Mesendoderm (in vitro differentiated cells): ENCODE measurements at regions not wholly inside any gene's neighbourhood (a gene's known extent, or its start where the extent isn't known, plus 50 kb on each side); places are given as distances from the start of the nearest gene placed in this dataset.
"Not testable (repeated sequence)": the region's sequence is repeated elsewhere in the genome, so short reads cannot be mapped to it uniquely, and the experiment has no call there.

Experiments
- DNase-seq: peaks from one replicate; pipeline ENCODE4 v3.0.0; 2013
- H2AK5ac ChIP-seq: 2 replicates; pipeline ENCODE4 v1.6.1; 2013; ENCODE audit warnings: low read length, inconsistent platforms
- H2BK120ac ChIP-seq: 2 replicates; pipeline ENCODE4 v1.6.1; 2013; ENCODE audit warnings: low read depth, mild to moderate bottlenecking, low read length, moderate library complexity, mixed read lengths
- H2BK15ac ChIP-seq: replicated peaks from 2 replicates; pipeline ENCODE4 v1.6.1; 2013; ENCODE audit warnings: low read depth, mild to moderate bottlenecking, moderate library complexity
- H2BK5ac ChIP-seq: 2 replicates; pipeline ENCODE4 v1.6.1; 2013; ENCODE audit warnings: low read length, inconsistent platforms
- H3K18ac ChIP-seq: 2 replicates; pipeline ENCODE4 v1.6.1; 2013; ENCODE audit warnings: mild to moderate bottlenecking, low read length, mixed read lengths
- H3K23ac ChIP-seq: one replicate; pipeline ENCODE4 v1.6.1; 2013; ENCODE audit warnings: low read length
- H3K27ac ChIP-seq: 2 replicates; pipeline ENCODE4 v1.5.1; 2013; ENCODE audit warnings: low read depth, mild to moderate bottlenecking, inconsistent platforms, low read length, moderate library complexity
- H3K27me3 ChIP-seq: 2 replicates; pipeline ENCODE4 v1.6.1; 2013; ENCODE audit warnings: low read length, control low read depth, mild to moderate bottlenecking, inconsistent platforms; ENCODE audit not compliant: insufficient read depth, poor library complexity
- H3K36me3 ChIP-seq: 2 replicates; pipeline ENCODE4 v1.6.1; 2013; ENCODE audit warnings: low read length, inconsistent platforms; ENCODE audit not compliant: control insufficient read depth, insufficient read depth
- H3K4ac ChIP-seq: one replicate; pipeline ENCODE4 v1.6.1; 2013; ENCODE audit warnings: low read depth, mild to moderate bottlenecking, low read length, moderate library complexity
- H3K4me1 ChIP-seq: 2 replicates; pipeline ENCODE4 v1.6.1; 2013; ENCODE audit warnings: low read depth, low read length, inconsistent platforms; ENCODE audit not compliant: control insufficient read depth
- H3K4me2 ChIP-seq: 2 replicates; pipeline ENCODE4 v1.6.1; 2013; ENCODE audit warnings: low read length
- H3K4me3 ChIP-seq: 2 replicates; pipeline ENCODE4 v1.5.1; 2013; ENCODE audit warnings: mild to moderate bottlenecking, low read length
- H3K56ac ChIP-seq: one replicate; pipeline ENCODE4 v1.6.1; 2013; ENCODE audit warnings: low read length
- H3K79me1 ChIP-seq: 2 replicates; pipeline ENCODE4 v1.6.1; 2013; ENCODE audit warnings: low read length, inconsistent platforms
- H3K79me2 ChIP-seq: 2 replicates; pipeline ENCODE4 v1.6.1; 2013; ENCODE audit warnings: mild to moderate bottlenecking, low read length; ENCODE audit not compliant: control insufficient read depth, insufficient read depth
- H3K9ac ChIP-seq: 2 replicates; pipeline ENCODE4 v1.6.1; 2013; ENCODE audit warnings: low read length, inconsistent platforms
- H4K5ac ChIP-seq: one replicate; pipeline ENCODE4 v1.6.1; 2013; ENCODE audit warnings: low read length
- H4K8ac ChIP-seq: one replicate; pipeline ENCODE4 v1.6.1; 2013; ENCODE audit warnings: low read depth, mild to moderate bottlenecking, control low read depth, low read length, moderate library complexity
- WGBS: extraction: QIAGEN DNeasy Blood & Tissue Kit; methylation state at CpG from one replicate; pipeline ENCODE4 v1.1.7; 2013; ENCODE audit warnings: low lambda C conversion rate, missing lambda C conversion rate; ENCODE audit not compliant: insufficient coverage; ENCODE audit errors: extremely low coverage; 5-methylcytosine and 5-hydroxymethylcytosine counted together

DNA sequence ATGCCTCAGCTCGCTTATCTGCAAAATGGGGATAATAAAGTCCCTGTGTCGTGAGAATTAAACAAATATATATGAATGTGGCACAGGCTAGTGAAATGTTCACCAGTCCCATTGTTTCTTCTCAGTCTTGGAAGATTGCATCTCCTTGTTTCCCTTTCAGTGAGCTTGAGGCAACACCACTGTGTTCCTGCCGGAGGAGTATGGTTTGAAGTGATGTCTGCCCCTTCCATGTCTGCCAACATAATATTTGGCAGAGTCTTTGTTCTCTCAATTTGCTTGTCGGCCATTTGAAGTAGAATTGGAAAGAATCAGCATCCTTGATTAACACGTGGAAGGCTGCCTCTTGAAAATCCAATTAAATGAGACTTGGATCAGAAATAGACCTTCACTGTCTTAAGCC is 1088.5 kb upstream of the INTU start:
- Histone ChIP-seq H2AK5ac (no peak overlapping the region), H3K4ac (no peak overlapping the region), H3K27me3 (no peaks in the 10 kb centered on the region), H3K4me1 (no peaks in the 10 kb centered on the region), H3K18ac (no peak overlapping the region), H3K56ac (no peak overlapping the region), H2BK5ac (no peak overlapping the region), H3K79me1 (no peaks in the 10 kb centered on the region), H4K5ac (no peak overlapping the region), H3K36me3 (no peaks in the 10 kb centered on the region), H3K4me3 (no peak overlapping the region), H3K23ac (no peak overlapping the region), H2BK120ac (no peak overlapping the region), H3K79me2 (no peaks in the 10 kb centered on the region), H3K4me2 (no peak overlapping the region), H4K8ac (no peak overlapping the region), H3K9ac (no peak overlapping the region), H2BK15ac (no peak overlapping the region), H3K27ac (no peak overlapping the region)
- no peak for DNase-seq
- WGBS, result no CpG with 5 or more reads among the region's 5 CpGs

GRCh38 chr4:126546197-126546596 is 1086.6 kb upstream of the INTU start:
- not testable (repeated sequence) for H3K36me3 ChIP-seq, H3K56ac ChIP-seq, H3K4ac ChIP-seq, H3K4me2 ChIP-seq, H2AK5ac ChIP-seq, H4K8ac ChIP-seq, H2BK15ac ChIP-seq, H3K23ac ChIP-seq, H4K5ac ChIP-seq, H3K79me1 ChIP-seq, H3K27me3 ChIP-seq, H3K4me1 ChIP-seq, H3K18ac ChIP-seq, H3K4me3 ChIP-seq, H3K27ac ChIP-seq, H2BK5ac ChIP-seq, H3K9ac ChIP-seq, H3K79me2 ChIP-seq, H2BK120ac ChIP-seq, DNase-seq
- no CpG with 5 or more reads among the region's 10 CpGs for WGBS

DNA sequence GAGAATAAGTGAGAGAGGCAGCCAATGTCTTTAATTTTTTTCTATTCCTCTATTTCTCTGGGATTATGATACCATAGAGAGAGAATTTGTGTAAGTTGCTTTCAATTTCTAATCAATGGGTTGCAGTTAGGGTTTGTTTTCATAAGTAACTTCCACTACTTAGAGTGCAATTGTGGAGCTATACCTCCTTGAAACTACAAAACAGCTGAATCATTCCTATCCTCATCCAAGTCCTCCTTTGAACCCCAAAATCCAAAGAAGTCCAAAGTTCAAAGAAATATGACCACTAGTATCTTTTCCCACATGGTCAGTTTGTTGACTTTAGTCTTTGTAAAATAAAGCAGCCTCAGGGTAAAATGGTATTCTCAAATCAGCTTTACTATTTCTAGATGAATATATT is 1085.4 kb upstream of the INTU start:
- no peaks in the 10 kb centered on the region for H3K4me1 ChIP-seq
- no peak overlapping the region for H3K27ac ChIP-seq
- H3K27me3 ChIP-seq, result no peaks in the 10 kb centered on the region
- no peaks in the 10 kb centered on the region for H3K79me2 ChIP-seq
- no peak overlapping the region for H3K4ac ChIP-seq
- no peak overlapping the region for H3K18ac ChIP-seq
- no peak overlapping the region for H2BK120ac ChIP-seq
- H2AK5ac ChIP-seq, result no peak overlapping the region
- no peak overlapping the region for H3K4me3 ChIP-seq
- no peak overlapping the region for H2BK5ac ChIP-seq
- no peaks in the 10 kb centered on the region for H3K79me1 ChIP-seq
- no peak for DNase-seq
- no peaks in the 10 kb centered on the region for H3K36me3 ChIP-seq
- no peak overlapping the region for H3K56ac ChIP-seq
- H3K4me2 ChIP-seq, result no peak overlapping the region
- H3K23ac ChIP-seq, result no peak overlapping the region
- H3K9ac ChIP-seq, result no peak overlapping the region
- H4K8ac ChIP-seq, result no peak overlapping the region
- no peak overlapping the region for H4K5ac ChIP-seq
- H2BK15ac ChIP-seq, result no peak overlapping the region

DNA sequence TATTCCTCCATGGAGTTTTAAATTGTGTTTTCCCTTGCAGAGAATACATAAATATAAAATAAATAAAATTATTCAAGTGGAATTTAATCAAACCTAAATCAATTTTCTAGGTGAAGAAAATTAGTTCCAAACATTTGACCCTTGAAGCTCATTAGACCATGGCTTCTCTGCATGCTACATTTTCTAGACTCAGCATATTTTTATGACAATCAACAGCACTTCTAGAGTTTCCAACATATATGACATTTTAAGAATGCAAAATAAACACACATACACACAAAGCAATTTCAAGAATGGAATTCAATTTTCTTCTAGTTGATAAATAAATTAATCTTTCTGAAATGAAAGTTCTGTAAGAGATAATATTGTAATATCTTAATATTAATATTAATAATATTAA is 1083.9 kb upstream of the INTU start:
- H3K4me2 ChIP-seq, result no peak overlapping the region
- no peak overlapping the region for H2BK15ac ChIP-seq
- H3K23ac ChIP-seq, result no peak overlapping the region
- no peak overlapping the region for H3K27ac ChIP-seq
- no peak overlapping the region for H3K18ac ChIP-seq
- H3K4ac ChIP-seq, result no peak overlapping the region
- H2BK120ac ChIP-seq, result no peak overlapping the region
- no peaks in the 10 kb centered on the region for H3K79me1 ChIP-seq
- no peak overlapping the region for H4K5ac ChIP-seq
- H3K4me3 ChIP-seq, result no peak overlapping the region
- no peaks in the 10 kb centered on the region for H3K27me3 ChIP-seq
- H2BK5ac ChIP-seq, result no peak overlapping the region
- no peak overlapping the region for H4K8ac ChIP-seq
- H3K56ac ChIP-seq, result no peak overlapping the region
- no peak overlapping the region for H2AK5ac ChIP-seq
- no peak overlapping the region for H3K9ac ChIP-seq
- no peaks in the 10 kb centered on the region for H3K79me2 ChIP-seq
- no peaks in the 10 kb centered on the region for H3K4me1 ChIP-seq
- DNase-seq, result no peak
- no peaks in the 10 kb centered on the region for H3K36me3 ChIP-seq

DNA sequence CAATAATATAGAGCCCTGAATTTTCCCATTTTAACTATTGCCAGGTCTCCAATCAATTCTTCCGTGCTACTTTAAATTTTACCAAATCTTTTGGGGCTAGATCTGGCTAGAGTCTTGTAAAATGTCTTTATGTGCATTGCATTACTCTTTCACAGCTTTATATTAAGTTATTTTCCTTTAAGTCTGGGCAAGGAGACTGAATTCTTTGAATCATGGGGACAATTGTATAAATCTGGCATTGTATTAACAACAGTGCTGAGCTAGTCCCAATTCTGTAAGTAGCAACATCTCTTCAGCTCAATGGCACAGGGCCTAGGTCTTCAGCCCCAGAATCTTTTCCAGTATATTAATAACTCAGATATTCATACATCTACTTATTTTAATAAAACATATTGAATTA is 1080.4 kb upstream of the INTU start:
- Histone ChIP-seq H4K8ac (no peak overlapping the region), H3K27me3 (no peaks in the 10 kb centered on the region), H3K4me1 (no peaks in the 10 kb centered on the region), H3K9ac (no peak overlapping the region), H4K5ac (no peak overlapping the region), H3K4me2 (no peak overlapping the region), H3K56ac (no peak overlapping the region), H2BK5ac (no peak overlapping the region), H2AK5ac (no peak overlapping the region), H2BK120ac (no peak overlapping the region), H3K79me1 (no peaks in the 10 kb centered on the region), H3K4me3 (no peak overlapping the region), H3K4ac (no peak overlapping the region), H3K79me2 (no peaks in the 10 kb centered on the region), H3K36me3 (no peaks in the 10 kb centered on the region), H3K18ac (no peak overlapping the region), H2BK15ac (no peak overlapping the region), H3K27ac (no peak overlapping the region), H3K23ac (no peak overlapping the region)
- no peak for DNase-seq
- WGBS, result no CpG with 5 or more reads among the region's 1 CpG

- Histone ChIP-seq H3K36me3 (no peaks in the 10 kb centered on the region), H3K79me2 (no peaks in the 10 kb centered on the region), H3K4me3 (no peak overlapping the region), H3K4me1 (no peaks in the 10 kb centered on the region), H3K18ac (no peak overlapping the region), H3K23ac (no peak overlapping the region), H2BK15ac (no peak overlapping the region), H2AK5ac (no peak overlapping the region), H3K9ac (no peak overlapping the region), H4K5ac (no peak overlapping the region), H3K27me3 (no peaks in the 10 kb centered on the region), H3K4me2 (no peak overlapping the region), H2BK5ac (no peak overlapping the region), H3K79me1 (no peaks in the 10 kb centered on the region), H3K56ac (no peak overlapping the region), H2BK120ac (no peak overlapping the region), H4K8ac (no peak overlapping the region), H3K27ac (no peak overlapping the region), H3K4ac (no peak overlapping the region)
- no peak for DNase-seq
- WGBS, result no CpG with 5 or more reads among the region's 2 CpGs
Observed at GRCh38 chr4:126553248-126553647, 1079.5 kb upstream of the INTU start.
